ENCODE measurements at regions not wholly inside any gene's neighbourhood (a gene's known extent, or its start where the extent isn't known, plus 50 kb on each side); places are given as distances from the start of the nearest gene placed in this dataset.

DNA sequence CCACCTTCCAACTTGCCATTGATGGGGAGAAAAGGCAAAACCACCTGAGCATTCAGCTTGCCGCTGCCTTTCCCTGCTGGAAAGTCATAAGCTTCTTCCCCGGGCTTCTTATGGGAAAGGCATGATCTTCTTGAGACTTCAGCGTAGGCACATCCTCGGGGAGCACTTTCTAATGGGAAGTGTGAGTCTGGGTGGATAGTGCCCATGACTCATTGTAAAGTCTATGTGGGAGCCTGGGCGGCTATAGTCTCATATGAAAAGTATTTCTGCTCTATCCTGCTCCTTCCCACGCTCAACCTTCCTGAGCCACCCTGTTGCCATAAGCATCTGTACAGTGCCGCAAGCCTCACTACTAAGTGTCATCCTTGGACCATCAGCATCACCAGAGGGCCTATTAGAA is 309.9 kb upstream of the THBS1 start:
- ATAC-seq: no peak
- H2AFZ ChIP-seq (ENCODE audit: low read length): no peak overlapping the region

More for the DNA sequence above, 309.9 kb upstream of the THBS1 start:
- no peaks in the 10 kb centered on the region for H4K20me1 ChIP-seq (ENCODE audit: insufficient read depth, low read length)
- in situ Hi-C loops (cut with HindIII; ENCODE audit: extremely low pct_ligation_motif_present, low pct_unique_long_range_greater_than_20kb): loop anchor here (5.0 to 10.0 kb wide), 2 partner anchors 99 to 146 kb away; no protein-coding TSS in a partner anchor
- CTCF ChIA-PET (ENCODE audit: low intra/inter-chr PET ratio, low total read pairs): no interaction called here
- H3K36me3 ChIP-seq (replicated peaks in 1 of 2; ENCODE audit: control insufficient read depth in 1 of 2, insufficient read depth in 2 of 2, low read length in 2 of 2): no peaks in the 10 kb centered on the region
- POLR2A ChIA-PET: interaction anchor here (1.7 kb wide), 1 partner anchor 143 kb away, joined by 4 read pairs; no protein-coding TSS in a partner anchor
- intact Hi-C loops (cut with micrococcal nuclease; ENCODE audit: unreplicated experiment): loop anchor here (5.0 to 10.0 kb wide), 2 partner anchors 164 to 186 kb away; no protein-coding TSS in a partner anchor
- FAIRE-seq (no peak), DNase-seq (ENCODE audit: low spot score) (no peak)
- 99% methylated on average over 7 of the region's 7 CpGs for WGBS (ENCODE audit: low lambda C conversion rate)
- no peak overlapping the region for H3K4me2 ChIP-seq (ENCODE audit: low read depth, low read length)
- H3K79me2 ChIP-seq (ENCODE audit: insufficient read depth, low read length): no peaks in the 10 kb centered on the region
- no TSS peak for BruUV-seq (replicated peaks)
- H3K9me3 ChIP-seq (ENCODE audit: low read length): no peaks in the 10 kb centered on the region
- no peak overlapping the region for H3K27ac ChIP-seq (ENCODE audit: extremely low read length, insufficient read depth, low read length)
- no peak for TF ChIP-seq MXD4 (CRISPR knock-in tag; IDR thresholded peaks at IDR 0.05)
- no peak for TF ChIP-seq MYNN (CRISPR knock-in tag; IDR thresholded peaks at IDR 0.05; ENCODE audit: low read depth)
- no peak for TF ChIP-seq FOSL2 (CRISPR knock-in tag; IDR thresholded peaks at IDR 0.05)
- TF ChIP-seq SIN3A (IDR thresholded peaks at IDR 0.05; ENCODE audit: borderline replicate concordance, low read depth, low read length): no peak
- TF ChIP-seq, protein P1, sequence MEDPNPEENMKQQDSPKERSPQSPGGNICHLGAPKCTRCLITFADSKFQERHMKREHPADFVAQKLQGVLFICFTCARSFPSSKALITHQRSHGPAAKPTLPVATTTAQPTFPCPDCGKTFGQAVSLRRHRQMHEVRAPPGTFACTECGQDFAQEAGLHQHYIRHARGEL (CRISPR knock-in tag; IDR thresholded peaks at IDR 0.05): no peak
- TF ChIP-seq, protein P2, sequence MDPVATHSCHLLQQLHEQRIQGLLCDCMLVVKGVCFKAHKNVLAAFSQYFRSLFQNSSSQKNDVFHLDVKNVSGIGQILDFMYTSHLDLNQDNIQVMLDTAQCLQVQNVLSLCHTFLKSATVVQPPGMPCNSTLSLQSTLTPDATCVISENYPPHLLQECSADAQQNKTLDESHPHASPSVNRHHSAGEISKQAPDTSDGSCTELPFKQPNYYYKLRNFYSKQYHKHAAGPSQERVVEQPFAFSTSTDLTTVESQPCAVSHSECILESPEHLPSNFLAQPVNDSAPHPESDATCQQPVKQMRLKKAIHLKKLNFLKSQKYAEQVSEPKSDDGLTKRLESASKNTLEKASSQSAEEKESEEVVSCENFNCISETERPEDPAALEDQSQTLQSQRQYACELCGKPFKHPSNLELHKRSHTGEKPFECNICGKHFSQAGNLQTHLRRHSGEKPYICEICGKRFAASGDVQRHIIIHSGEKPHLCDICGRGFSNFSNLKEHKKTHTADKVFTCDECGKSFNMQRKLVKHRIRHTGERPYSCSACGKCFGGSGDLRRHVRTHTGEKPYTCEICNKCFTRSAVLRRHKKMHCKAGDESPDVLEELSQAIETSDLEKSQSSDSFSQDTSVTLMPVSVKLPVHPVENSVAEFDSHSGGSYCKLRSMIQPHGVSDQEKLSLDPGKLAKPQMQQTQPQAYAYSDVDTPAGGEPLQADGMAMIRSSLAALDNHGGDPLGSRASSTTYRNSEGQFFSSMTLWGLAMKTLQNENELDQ (CRISPR knock-in tag; IDR thresholded peaks at IDR 0.05; ENCODE audit: borderline replicate concordance): no peak
- no peak for TF ChIP-seq TRIM22 (IDR thresholded peaks at IDR 0.05)
- TF ChIP-seq DNMT1 (CRISPR knock-in tag; IDR thresholded peaks at IDR 0.05): no peak
- TF ChIP-seq ZNF205 (CRISPR knock-in tag; IDR thresholded peaks at IDR 0.05): no peak
- H3K4me1 ChIP-seq (ENCODE audit: insufficient read depth, low read length): peaks cover 85% of the 10 kb centered on the region
- no peak overlapping the region for H3K9ac ChIP-seq (ENCODE audit: insufficient read depth, low read depth, low read length)
- no peaks in the 10 kb centered on the region for H3K27me3 ChIP-seq (ENCODE audit: control insufficient read depth in 1 of 2, insufficient read depth in 2 of 2, low read length in 2 of 2)
- no peak overlapping the region for H3K4me3 ChIP-seq (replicated peaks in 1 of 3; ENCODE audit: insufficient read depth in 1 of 3, low read depth in 2 of 3, low read length in 3 of 3)
